GM23338 (cell line): ENCODE measurements at regions not wholly inside any gene's neighbourhood (a gene's known extent, or its start where the extent isn't known, plus 50 kb on each side); places are given as distances from the start of the nearest gene placed in this dataset.

ENCODE experiments used
- CREB1 ChIP-seq: fragments of 250-450 bp; sonication (Bioruptor Pico); IDR thresholded peaks from 2 replicates; pipeline ENCODE4 v1.5.0; 2020; ENCODE audit warnings: low read depth, mild to moderate bottlenecking, moderate library complexity
- NANOG ChIP-seq: IDR thresholded peaks from 2 replicates; pipeline ENCODE4 v1.6.1; 2016; ENCODE audit warnings: antibody characterized with exemption, borderline replicate concordance

GRCh38 chr1:60935599-60936110 is 146.7 kb upstream of the NFIA start:
- TF ChIP-seq NANOG (no peak), CREB1 (CRISPR knock-in tag) (no peak)
